Panc1 (cell line): ENCODE measurements at regions not wholly inside any gene's neighbourhood (a gene's known extent, or its start where the extent isn't known, plus 50 kb on each side); places are given as distances from the start of the nearest gene placed in this dataset.
"Not testable (repeated sequence)": the region's sequence is repeated elsewhere in the genome, so short reads cannot be mapped to it uniquely, and the experiment has no call there.

Experiments
- POLR2AphosphoS5 ChIP-seq: IDR thresholded peaks from 2 replicates; pipeline ENCODE4 v1.6.1; 2012; ENCODE audit warnings: mild to moderate bottlenecking, low read depth, low read length, moderate library complexity
- SIN3A ChIP-seq: IDR thresholded peaks from 2 replicates; pipeline ENCODE4 v1.6.1; 2012; ENCODE audit warnings: low read depth, mild to moderate bottlenecking, low read length, moderate library complexity, borderline replicate concordance; ENCODE audit not compliant: insufficient read depth
- TCF7L2 ChIP-seq: IDR thresholded peaks from 2 replicates; pipeline ENCODE4 v1.6.1; 2011; ENCODE audit warnings: mild to moderate bottlenecking, low read depth, low read length, inconsistent platforms
- TF ChIP-seq, protein P1 (sequence below): fragments of 450-650 bp; IDR thresholded peaks from 2 replicates; pipeline ENCODE4 v1.5.1; 2017; ENCODE audit warnings: mild to moderate bottlenecking
- TF ChIP-seq, protein P2 (sequence below), 2 experiments: IDR thresholded peaks; 2 replicates each; pipeline ENCODE4 v1.6.1; 2011 to 2012; ENCODE audit warnings: low read depth in 2 of 2, control low read depth in 1 of 2, low read length in 1 of 2, mild to moderate bottlenecking in 1 of 2, moderate library complexity in 1 of 2; ENCODE audit not compliant: insufficient read depth in 1 of 2

DNA sequence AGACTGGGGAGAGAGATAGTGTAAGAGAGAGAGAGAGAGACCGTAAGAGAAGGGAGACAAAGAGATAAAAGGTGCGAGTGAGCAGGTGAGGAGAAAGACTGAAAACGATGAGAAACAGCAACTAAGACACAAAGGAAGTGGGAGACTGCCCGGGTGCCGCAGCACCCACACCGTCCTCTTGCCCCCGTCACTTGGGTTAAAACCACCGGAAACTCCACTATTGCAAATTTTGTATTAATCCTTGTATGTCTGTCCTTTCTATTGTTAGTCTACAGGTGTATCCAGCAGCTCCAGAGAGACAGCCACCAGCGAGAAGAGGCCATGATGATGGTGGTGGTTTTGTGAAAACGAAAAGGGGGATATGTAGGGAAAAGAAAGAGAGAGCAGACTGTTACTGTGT is 96.8 kb downstream of the ART5 start:
- TF ChIP-seq, protein P1, sequence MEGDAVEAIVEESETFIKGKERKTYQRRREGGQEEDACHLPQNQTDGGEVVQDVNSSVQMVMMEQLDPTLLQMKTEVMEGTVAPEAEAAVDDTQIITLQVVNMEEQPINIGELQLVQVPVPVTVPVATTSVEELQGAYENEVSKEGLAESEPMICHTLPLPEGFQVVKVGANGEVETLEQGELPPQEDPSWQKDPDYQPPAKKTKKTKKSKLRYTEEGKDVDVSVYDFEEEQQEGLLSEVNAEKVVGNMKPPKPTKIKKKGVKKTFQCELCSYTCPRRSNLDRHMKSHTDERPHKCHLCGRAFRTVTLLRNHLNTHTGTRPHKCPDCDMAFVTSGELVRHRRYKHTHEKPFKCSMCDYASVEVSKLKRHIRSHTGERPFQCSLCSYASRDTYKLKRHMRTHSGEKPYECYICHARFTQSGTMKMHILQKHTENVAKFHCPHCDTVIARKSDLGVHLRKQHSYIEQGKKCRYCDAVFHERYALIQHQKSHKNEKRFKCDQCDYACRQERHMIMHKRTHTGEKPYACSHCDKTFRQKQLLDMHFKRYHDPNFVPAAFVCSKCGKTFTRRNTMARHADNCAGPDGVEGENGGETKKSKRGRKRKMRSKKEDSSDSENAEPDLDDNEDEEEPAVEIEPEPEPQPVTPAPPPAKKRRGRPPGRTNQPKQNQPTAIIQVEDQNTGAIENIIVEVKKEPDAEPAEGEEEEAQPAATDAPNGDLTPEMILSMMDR = not testable (repeated sequence)
- not testable (repeated sequence) for TF ChIP-seq POLR2AphosphoS5, SIN3A, TCF7L2
- TF ChIP-seq, protein P2, sequence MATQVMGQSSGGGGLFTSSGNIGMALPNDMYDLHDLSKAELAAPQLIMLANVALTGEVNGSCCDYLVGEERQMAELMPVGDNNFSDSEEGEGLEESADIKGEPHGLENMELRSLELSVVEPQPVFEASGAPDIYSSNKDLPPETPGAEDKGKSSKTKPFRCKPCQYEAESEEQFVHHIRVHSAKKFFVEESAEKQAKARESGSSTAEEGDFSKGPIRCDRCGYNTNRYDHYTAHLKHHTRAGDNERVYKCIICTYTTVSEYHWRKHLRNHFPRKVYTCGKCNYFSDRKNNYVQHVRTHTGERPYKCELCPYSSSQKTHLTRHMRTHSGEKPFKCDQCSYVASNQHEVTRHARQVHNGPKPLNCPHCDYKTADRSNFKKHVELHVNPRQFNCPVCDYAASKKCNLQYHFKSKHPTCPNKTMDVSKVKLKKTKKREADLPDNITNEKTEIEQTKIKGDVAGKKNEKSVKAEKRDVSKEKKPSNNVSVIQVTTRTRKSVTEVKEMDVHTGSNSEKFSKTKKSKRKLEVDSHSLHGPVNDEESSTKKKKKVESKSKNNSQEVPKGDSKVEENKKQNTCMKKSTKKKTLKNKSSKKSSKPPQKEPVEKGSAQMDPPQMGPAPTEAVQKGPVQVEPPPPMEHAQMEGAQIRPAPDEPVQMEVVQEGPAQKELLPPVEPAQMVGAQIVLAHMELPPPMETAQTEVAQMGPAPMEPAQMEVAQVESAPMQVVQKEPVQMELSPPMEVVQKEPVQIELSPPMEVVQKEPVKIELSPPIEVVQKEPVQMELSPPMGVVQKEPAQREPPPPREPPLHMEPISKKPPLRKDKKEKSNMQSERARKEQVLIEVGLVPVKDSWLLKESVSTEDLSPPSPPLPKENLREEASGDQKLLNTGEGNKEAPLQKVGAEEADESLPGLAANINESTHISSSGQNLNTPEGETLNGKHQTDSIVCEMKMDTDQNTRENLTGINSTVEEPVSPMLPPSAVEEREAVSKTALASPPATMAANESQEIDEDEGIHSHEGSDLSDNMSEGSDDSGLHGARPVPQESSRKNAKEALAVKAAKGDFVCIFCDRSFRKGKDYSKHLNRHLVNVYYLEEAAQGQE (IDR thresholded peaks at IDR 0.05; ENCODE audit: insufficient read depth in 1 of 2, low read depth in 2 of 2, low read length in 1 of 2) = not testable (repeated sequence)
